Large intestine (tissue), 3 donors: ENCODE measurements at regions not wholly inside any gene's neighbourhood (a gene's known extent, or its start where the extent isn't known, plus 50 kb on each side); places are given as distances from the start of the nearest gene placed in this dataset.
"Not testable (repeated sequence)": the region's sequence is repeated elsewhere in the genome, so short reads cannot be mapped to it uniquely, and the experiment has no call there.

Source experiments
- DNase-seq, 2 donors: peaks; one replicate each; pipeline versions ENCODE4 v3.0.0 to v3.0.0-alpha.2; 2013
- H3K27ac ChIP-seq: one replicate; pipeline ENCODE4 v1.5.1; 2013; ENCODE audit warnings: low read length
- H3K27me3 ChIP-seq: 2 replicates; pipeline ENCODE4 v1.6.1; 2013; ENCODE audit warnings: low read length; ENCODE audit not compliant: control insufficient read depth, insufficient read depth
- H3K36me3 ChIP-seq: 2 replicates; pipeline ENCODE4 v1.6.1; 2013; ENCODE audit warnings: low read length; ENCODE audit not compliant: control insufficient read depth, insufficient read depth
- H3K4me1 ChIP-seq: one replicate; pipeline ENCODE4 v1.6.1; 2013; ENCODE audit warnings: low read length; ENCODE audit not compliant: control insufficient read depth, insufficient read depth
- H3K4me3 ChIP-seq: one replicate; pipeline ENCODE4 v1.5.1; 2013; ENCODE audit warnings: low read length
- H3K9me3 ChIP-seq: one replicate; pipeline ENCODE4 v1.6.1; 2013; ENCODE audit warnings: mild to moderate bottlenecking, low read depth, low read length, moderate library complexity; ENCODE audit not compliant: control insufficient read depth
- WGBS: methylation state at CpG from one replicate; pipeline ENCODE4 v1.1.5; 2013; ENCODE audit warnings: low lambda C conversion rate; ENCODE audit not compliant: insufficient coverage; 5-methylcytosine and 5-hydroxymethylcytosine counted together

DNA sequence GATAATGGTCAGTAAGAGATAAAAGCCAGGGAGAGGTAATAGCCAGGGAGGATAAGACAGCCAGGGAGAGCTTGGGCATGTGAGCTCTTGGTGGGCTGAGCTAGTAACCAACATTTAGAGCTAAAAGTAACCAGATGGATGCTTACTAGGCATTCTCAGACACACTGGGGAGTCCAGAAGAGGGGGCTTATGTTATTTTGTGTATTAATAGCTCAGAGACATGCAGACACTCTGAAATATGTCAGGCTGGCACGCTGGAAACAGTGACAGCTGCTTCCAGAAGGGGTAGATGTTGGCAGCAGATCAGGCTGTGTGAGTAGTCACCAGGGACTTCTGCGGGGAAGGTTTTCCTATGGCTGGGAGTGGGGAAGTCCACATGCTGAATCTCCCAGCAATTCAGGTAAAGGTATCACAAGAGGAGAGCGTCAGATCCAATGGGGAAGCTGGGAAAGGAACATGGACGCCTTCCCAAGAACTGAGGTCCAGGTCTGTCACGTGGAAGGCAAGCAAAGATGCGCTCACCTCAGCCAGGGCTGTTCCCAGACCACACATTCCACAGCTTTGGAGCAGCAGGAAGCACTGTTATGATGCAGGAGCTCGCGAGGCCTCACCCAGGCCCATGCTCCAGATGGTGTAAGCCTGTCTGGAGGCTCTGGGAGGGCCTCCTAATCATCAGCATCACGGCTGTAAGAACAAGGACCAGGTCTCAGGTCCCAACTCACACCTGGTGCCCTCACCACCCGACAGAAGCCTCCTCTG lies 196.0 kb downstream of the ATP6V0E2 start:
- not testable (repeated sequence) for H3K36me3 ChIP-seq, H3K4me1 ChIP-seq, H3K27me3 ChIP-seq, H3K27ac ChIP-seq, DNase-seq, H3K4me3 ChIP-seq, H3K9me3 ChIP-seq
- WGBS: no CpG with 5 or more reads among the region's 10 CpGs

DNA sequence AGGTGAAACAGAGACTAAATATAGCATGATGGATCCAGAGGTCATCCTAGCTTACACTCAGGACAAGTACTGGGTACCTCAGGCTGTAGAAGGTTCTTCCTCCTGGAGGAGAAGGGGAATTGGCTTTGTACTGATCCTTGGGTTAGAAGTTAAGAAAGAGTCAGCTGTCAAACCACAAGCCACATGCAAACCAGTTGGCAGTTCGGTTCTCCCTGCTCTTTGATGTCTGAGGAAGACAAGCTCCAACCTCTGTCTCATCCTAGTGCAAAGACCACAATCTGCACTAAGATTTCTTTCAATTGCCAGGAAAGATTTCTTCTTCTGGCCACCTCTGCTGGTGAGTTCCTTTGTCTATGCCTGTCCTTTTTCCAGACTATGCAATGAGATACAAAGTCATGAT lies 203.8 kb downstream of the ATP6V0E2 start:
- not testable (repeated sequence) for H3K27me3 ChIP-seq, H3K4me3 ChIP-seq, H3K27ac ChIP-seq, H3K9me3 ChIP-seq, H3K36me3 ChIP-seq, H3K4me1 ChIP-seq, DNase-seq
- WGBS: no CpG with 5 or more reads among the region's 1 CpG

DNA sequence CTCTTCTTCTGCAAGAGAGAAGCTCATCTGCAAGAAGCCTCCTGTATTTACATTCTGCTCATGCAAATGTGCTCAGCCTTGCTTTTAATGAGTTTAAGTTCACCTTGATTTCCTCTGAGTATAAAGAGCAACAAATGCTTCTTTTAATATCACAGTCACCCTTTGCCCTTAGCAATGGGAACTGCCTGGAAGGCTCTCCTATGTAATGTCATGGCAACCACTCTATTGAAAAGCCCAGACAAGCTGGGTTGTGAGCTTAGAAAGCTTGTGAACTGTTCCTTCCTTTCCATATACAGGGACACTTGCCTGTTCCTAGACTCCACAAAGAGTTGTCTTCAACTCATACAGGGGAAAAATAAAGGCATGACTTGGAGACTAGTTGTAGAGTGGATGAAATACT lies 208.1 kb downstream of the ATP6V0E2 start:
- H3K27me3 ChIP-seq, H3K4me3 ChIP-seq, H3K9me3 ChIP-seq, H3K36me3 ChIP-seq, H3K4me1 ChIP-seq, DNase-seq, H3K27ac ChIP-seq: not testable (repeated sequence)

DNA sequence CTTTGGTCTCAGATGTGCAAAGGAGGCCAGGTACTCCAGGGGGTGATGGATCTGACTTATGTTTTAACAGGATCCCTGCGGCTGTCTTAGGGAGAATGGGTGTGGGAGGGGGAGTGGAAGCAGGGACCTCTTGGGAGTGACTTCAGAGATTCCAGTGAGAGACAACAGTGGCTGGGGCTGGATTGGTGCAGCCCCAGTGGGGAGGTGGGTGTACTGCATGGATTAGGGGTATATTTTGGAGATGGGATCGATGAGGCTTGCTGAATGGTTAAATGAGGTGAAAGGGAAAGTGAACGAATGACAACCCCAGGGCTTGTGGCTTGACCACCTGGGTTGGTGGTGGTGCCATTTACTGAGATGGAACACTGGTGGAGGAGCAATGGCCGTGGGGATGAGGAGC lies 211.0 kb downstream of the ATP6V0E2 start:
- WGBS: no CpG with 5 or more reads among the region's 4 CpGs
- not testable (repeated sequence) for H3K4me3 ChIP-seq, H3K9me3 ChIP-seq, H3K36me3 ChIP-seq, H3K27me3 ChIP-seq, DNase-seq, H3K4me1 ChIP-seq, H3K27ac ChIP-seq

DNA sequence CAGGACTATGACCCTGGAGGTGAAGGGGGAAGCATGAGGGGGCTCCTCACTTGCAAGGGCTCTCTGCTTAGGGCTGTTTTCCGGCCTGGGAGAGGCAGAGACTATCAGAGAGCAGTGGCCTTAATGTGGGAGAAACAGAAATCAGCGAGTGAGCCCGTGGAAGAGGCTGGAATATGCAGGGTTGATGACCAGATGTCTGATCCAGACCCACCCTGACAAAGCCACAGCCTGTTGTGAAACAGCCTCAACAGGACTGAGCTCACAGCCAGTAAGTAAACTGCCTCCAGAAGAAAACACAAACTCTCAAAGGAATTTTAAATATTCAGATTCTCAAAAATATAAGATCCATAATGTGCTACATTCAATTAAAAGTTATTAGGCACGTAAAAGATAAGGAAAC lies 213.7 kb downstream of the ATP6V0E2 start:
- H3K27ac ChIP-seq, H3K27me3 ChIP-seq, DNase-seq, H3K9me3 ChIP-seq, H3K4me1 ChIP-seq, H3K36me3 ChIP-seq, H3K4me3 ChIP-seq: not testable (repeated sequence)
- 100% methylated on average over 1 of the region's 4 CpGs for whole genome bisulfite sequencing

DNA sequence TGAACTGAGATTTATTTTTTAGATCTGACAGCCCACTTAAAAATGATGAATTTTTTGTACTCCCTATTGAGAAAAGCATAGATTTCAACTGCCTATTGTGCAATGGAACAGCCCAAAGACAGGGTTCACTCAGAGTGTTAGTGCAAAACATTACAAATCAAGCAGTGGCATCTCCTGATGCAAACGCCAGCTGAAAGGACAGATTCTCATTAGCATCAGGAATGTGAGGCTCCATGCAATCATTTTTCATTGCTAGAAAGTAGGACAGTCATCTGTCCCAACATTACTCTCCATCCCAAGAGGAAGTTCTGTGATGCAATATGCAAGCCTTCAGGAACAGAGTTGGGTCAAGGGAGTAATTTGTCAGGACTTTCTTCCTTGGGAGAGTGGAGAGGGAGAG lies 215.4 kb downstream of the ATP6V0E2 start:
- H3K36me3 ChIP-seq, H3K9me3 ChIP-seq, H3K27ac ChIP-seq, H3K4me1 ChIP-seq, H3K27me3 ChIP-seq, DNase-seq, H3K4me3 ChIP-seq: not testable (repeated sequence)
- no CpG with 5 or more reads among the region's 1 CpG for WGBS

DNA sequence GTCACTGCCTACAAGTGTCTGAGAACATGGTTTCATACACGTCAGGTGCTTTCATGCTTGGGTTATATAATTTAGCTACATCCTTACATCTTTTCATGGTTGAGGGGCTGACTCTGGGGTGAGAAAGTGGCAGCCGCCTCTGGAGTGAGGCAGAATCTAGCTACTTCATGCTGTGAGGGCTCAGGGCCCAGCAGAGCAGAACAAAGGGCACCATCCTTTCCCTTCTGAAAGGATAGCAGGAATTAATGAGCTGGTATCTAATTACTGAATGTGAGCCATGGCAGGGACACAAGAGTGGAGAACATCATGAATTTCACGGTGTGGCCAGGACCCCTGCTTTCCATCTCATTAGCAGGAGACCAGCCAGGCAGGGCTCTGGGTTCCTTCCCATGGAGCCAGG lies 217.0 kb downstream of the ATP6V0E2 start:
- not testable (repeated sequence) for H3K36me3 ChIP-seq, DNase-seq, H3K27ac ChIP-seq, H3K9me3 ChIP-seq, H3K4me3 ChIP-seq, H3K4me1 ChIP-seq, H3K27me3 ChIP-seq
- WGBS: no CpG with 5 or more reads among the region's 3 CpGs

DNA sequence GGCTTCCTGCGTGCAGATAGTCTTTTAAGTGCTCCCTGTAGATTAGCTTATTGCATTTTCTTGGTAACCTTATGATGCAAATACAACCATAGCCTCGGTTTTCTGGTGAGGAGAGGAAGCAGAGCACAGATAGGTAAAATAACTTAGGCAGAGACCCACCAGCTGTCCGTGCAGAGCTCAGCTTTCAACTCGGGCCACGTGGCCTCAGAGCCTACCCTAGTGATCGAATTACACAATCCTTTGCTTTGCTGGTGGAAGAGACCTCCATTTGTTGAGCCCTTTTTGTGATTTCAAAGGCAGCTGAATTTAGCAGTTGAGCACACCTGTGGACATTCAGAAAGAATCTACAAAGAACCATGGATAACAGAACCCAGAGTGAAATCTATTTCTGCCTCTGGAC lies 220.1 kb downstream of the ATP6V0E2 start:
- DNase-seq, H3K9me3 ChIP-seq, H3K36me3 ChIP-seq, H3K27me3 ChIP-seq, H3K4me1 ChIP-seq, H3K4me3 ChIP-seq, H3K27ac ChIP-seq: not testable (repeated sequence)
- no CpG with 5 or more reads among the region's 6 CpGs for WGBS

DNA sequence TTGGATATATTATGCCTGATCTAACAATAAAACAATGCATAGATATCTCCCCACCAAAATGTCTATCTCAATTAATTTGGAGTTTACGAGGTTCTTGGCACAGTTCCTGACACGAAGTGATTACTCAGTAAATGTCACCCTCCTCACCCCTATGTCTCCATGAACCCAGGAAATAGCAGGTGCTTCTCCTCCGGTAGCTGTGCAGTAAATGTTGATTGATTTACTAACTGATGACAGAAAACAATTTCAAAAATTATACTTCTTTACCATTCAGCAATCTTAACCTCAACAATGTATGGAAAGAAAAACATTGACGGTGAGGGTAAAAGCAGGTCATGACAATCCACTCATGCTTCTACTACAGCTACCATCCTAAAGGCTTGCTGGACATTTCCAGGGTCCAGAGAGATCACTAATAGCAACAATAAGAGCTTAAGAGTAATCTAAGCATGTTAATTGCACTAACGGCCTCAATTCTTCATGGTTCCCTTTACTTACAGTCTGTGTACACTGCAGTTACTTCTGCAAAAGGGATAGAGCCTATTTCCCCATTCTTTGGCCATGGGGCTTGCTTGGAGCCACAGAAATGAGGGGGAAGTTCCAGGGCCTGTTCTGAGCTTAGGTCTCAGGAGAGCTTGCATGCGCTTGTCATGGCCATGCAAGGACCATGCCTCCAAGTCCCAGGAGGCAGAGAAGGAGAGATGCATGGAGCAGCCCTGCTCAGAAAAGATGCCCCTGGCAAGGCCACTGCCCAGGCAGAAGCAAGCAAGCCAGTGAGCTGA lies 222.6 kb downstream of the ATP6V0E2 start:
- not testable (repeated sequence) for H3K27me3 ChIP-seq, DNase-seq, H3K4me1 ChIP-seq, H3K9me3 ChIP-seq, H3K36me3 ChIP-seq, H3K4me3 ChIP-seq, H3K27ac ChIP-seq
- WGBS: no CpG with 5 or more reads among the region's 6 CpGs

DNA sequence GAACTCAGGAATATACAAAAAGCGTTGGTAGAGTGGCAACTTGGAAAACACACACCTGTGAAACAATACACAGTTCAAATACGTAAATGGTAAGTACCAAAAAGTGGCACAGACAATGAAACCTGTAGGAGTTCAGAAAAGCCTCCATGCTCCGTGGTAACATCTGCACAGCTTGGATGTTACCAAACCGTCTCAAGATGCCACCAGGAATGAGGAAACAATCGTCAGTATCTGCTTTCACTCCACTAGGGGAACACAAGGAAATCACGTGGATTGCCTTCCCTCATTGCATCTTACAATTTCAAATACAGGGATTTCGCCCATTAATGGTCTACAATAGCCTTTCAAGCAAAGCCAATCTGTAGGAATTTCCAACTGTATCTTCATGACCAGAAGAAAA lies 224.6 kb upstream of the LRRC61 start:
- no CpG with 5 or more reads among the region's 7 CpGs for WGBS
- not testable (repeated sequence) for H3K4me3 ChIP-seq, H3K27me3 ChIP-seq, H3K36me3 ChIP-seq, DNase-seq, H3K4me1 ChIP-seq, H3K9me3 ChIP-seq, H3K27ac ChIP-seq

DNA sequence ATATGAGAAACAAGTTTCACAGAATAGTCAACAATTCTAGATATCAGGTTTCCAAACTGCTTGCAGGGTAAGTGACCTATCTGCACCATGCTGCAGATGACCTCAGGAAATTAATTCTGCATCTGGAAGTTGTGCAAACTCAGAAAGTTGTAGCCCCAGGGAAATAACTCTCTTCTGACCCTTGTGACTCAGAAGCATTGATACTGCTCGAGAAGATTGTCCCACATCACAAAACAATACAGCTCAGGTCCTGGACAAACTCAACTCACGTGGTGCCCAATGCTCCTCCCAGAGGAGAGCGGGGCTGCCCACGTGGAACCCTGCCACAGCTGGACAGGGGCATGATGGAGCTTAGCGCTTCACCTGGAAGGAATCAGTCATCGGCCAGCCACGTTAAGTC lies 221.9 kb upstream of the LRRC61 start:
- not testable (repeated sequence) for H3K4me3 ChIP-seq, H3K27ac ChIP-seq, H3K9me3 ChIP-seq, DNase-seq, H3K4me1 ChIP-seq, H3K36me3 ChIP-seq, H3K27me3 ChIP-seq
- no CpG with 5 or more reads among the region's 7 CpGs for WGBS
